ENCODE measurements at regions not wholly inside any gene's neighbourhood (a gene's known extent, or its start where the extent isn't known, plus 50 kb on each side); places are given as distances from the start of the nearest gene placed in this dataset.

- POLR2A ChIA-PET (ENCODE audit: partially characterized antibody), result no interaction called here
- Histone ChIP-seq H3K27ac (ENCODE audit: low read depth, low read length) (no peak overlapping the region), H2BK12ac (ENCODE audit: low read depth, low read length) (no peak overlapping the region), H4K5ac (ENCODE audit: insufficient read length, low read depth, low read length) (no peak overlapping the region), H3K23me2 (ENCODE audit: low read depth, low read length) (no peaks in the 10 kb centered on the region), H3K4me2 (ENCODE audit: insufficient read depth in 1 of 2, low read depth in 2 of 2, low read length in 2 of 2) (no peak overlapping the region), H2BK20ac (ENCODE audit: low read length) (no peak overlapping the region), H3K4ac (replicated peaks; ENCODE audit: insufficient read length, low read depth, low read length) (no peak overlapping the region), H2BK5ac (ENCODE audit: low read depth, low read length) (no peak overlapping the region), H4K91ac (replicated peaks; ENCODE audit: insufficient read length, low read length) (no peak overlapping the region), H3K27me3 (replicated peaks in 1 of 4; ENCODE audit: control insufficient read depth in 3 of 4, extremely low read depth in 1 of 4, insufficient read depth in 3 of 4, low read length in 3 of 4) (no peaks in the 10 kb centered on the region; a peak in 1 of 7 replicates), H3K23ac (ENCODE audit: insufficient read length) (no peak overlapping the region), H3K56ac (replicated peaks; ENCODE audit: insufficient read length, low read depth, low read length) (no peak overlapping the region), H2BK120ac (replicated peaks; ENCODE audit: low read depth, low read length) (no peak overlapping the region), H2BK15ac (ENCODE audit: low read length) (no peak overlapping the region), H4K8ac (ENCODE audit: extremely low read depth, insufficient read depth, low read length) (no peak overlapping the region), H3K79me1 (ENCODE audit: low read depth, low read length) (no peaks in the 10 kb centered on the region), H3K4me3 (ENCODE audit: extremely low read depth in 1 of 4, insufficient read depth in 2 of 4, low read depth in 3 of 4, low read length in 4 of 4) (no peak overlapping the region), H4K20me1 (replicated peaks in 1 of 2; ENCODE audit: control insufficient read depth in 1 of 2, insufficient read depth in 2 of 2, low read length in 2 of 2) (no peaks in the 10 kb centered on the region), H3K79me2 (ENCODE audit: control insufficient read depth in 1 of 2, insufficient read depth in 2 of 2, low read length in 2 of 2) (no peaks in the 10 kb centered on the region), H3K9me3 (ENCODE audit: insufficient read depth in 2 of 2, low read depth in 1 of 2, low read length in 1 of 2) (no peaks in the 10 kb centered on the region), H2AK5ac (ENCODE audit: low read depth, low read length) (no peak overlapping the region), H3K36me3 (ENCODE audit: control insufficient read depth in 2 of 4, insufficient read depth in 4 of 4, low read length in 3 of 4) (no peaks in the 10 kb centered on the region), H3K4me1 (replicated peaks in 1 of 4; ENCODE audit: control insufficient read depth in 3 of 4, insufficient read depth in 4 of 4, low read length in 3 of 4) (no peaks in the 10 kb centered on the region), H3K14ac (ENCODE audit: insufficient read length) (no peak overlapping the region), H3K18ac (ENCODE audit: extremely low read depth, low read length) (no peak overlapping the region), H3K9ac (replicated peaks in 1 of 4; ENCODE audit: extremely low read depth in 1 of 4, low read depth in 3 of 4, low read length in 3 of 4) (no peak overlapping the region), H2AFZ (ENCODE audit: low read length) (no peak overlapping the region)
- CTCF ChIA-PET (ENCODE audit: partially characterized antibody), result interaction anchor here (1.1 kb wide), 1 partner anchor 11 kb away, joined by 3 read pairs; no protein-coding TSS in a partner anchor
- FAIRE-seq (no peak), DNase-seq (ENCODE audit: low read depth in 1 of 2, low spot score in 2 of 2) (no peak)
- WGBS, 2 experiments (ENCODE audit: extremely low coverage in 1 of 2, insufficient coverage in 1 of 2, insufficient read length in 1 of 2, insufficient replicate concordance in 2 of 2, low coverage in 1 of 2, low lambda C conversion rate in 2 of 2, missing lambda C conversion rate in 1 of 2), result 94% methylated on average over 4 of the region's 4 CpGs; no CpG with 5 or more reads in 1 of the 2 experiments
- TF ChIP-seq POLR2A (IDR thresholded peaks at IDR 0.05; ENCODE audit: control extremely low read depth in 1 of 2, low read depth in 2 of 2, low read length in 2 of 2) (no peak), PHF8 (conservative IDR thresholded peaks at IDR 0.05; ENCODE audit: low read depth, low read length) (no peak), MAFK (IDR thresholded peaks at IDR 0.05; ENCODE audit: low read depth, low read length) (no peak), RFX5 (IDR thresholded peaks at IDR 0.05; ENCODE audit: borderline replicate concordance, low read depth, low read length) (no peak), POLR2AphosphoS5 (IDR thresholded peaks at IDR 0.05; ENCODE audit: low read depth, low read length) (no peak), NRF1 (IDR thresholded peaks at IDR 0.05; ENCODE audit: low read depth, low read length) (no peak), CBX5 (IDR thresholded peaks at IDR 0.05; ENCODE audit: low read depth, low read length) (no peak), CEBPB (IDR thresholded peaks at IDR 0.05; ENCODE audit: low read depth, low read length) (no peak), CTBP2 (IDR thresholded peaks at IDR 0.05; ENCODE audit: borderline replicate concordance, insufficient read depth, insufficient read length, low read length) (no peak), SIX5 (IDR thresholded peaks at IDR 0.05; ENCODE audit: low read depth, low read length) (no peak), KDM5A (IDR thresholded peaks at IDR 0.05; ENCODE audit: low read length) (no peak), SP4 (IDR thresholded peaks at IDR 0.05; ENCODE audit: low read length) (no peak), BACH1 (IDR thresholded peaks at IDR 0.05; ENCODE audit: low read length) (no peak), SUZ12 (IDR thresholded peaks at IDR 0.05; ENCODE audit: low read length) (no peak), E2F6 (IDR thresholded peaks at IDR 0.05) (no peak), EZH2 (IDR thresholded peaks at IDR 0.05; ENCODE audit: low read depth, low read length, severe bottlenecking) (no peak)
Measured at GRCh38 chr20:22503577-22503976, 80.8 kb downstream of the FOXA2 start.

Measured in H1 (cell line).